GM12891 (cell line): ENCODE measurements at regions not wholly inside any gene's neighbourhood (a gene's known extent, or its start where the extent isn't known, plus 50 kb on each side); places are given as distances from the start of the nearest gene placed in this dataset.

ENCODE experiments used
- POLR2AphosphoS5 ChIP-seq: IDR thresholded peaks from 2 replicates; pipeline ENCODE4 v1.6.1; 2011; ENCODE audit warnings: low read depth, low read length, control low read depth
- TAF1 ChIP-seq: IDR thresholded peaks from 2 replicates; pipeline ENCODE4 v1.6.1; 2011; ENCODE audit warnings: low read depth, low read length, control low read depth

- TF ChIP-seq POLR2AphosphoS5 (no peak), TAF1 (no peak)
Measured at GRCh38 chr1:226792368-226792767, 53.3 kb upstream of the ITPKB start.
